SK-N-SH (cell line): ENCODE measurements at regions not wholly inside any gene's neighbourhood (a gene's known extent, or its start where the extent isn't known, plus 50 kb on each side); places are given as distances from the start of the nearest gene placed in this dataset.

Experiments
- CTCF ChIP-seq: fragments of 200-600 bp; sonication (generic); IDR thresholded peaks from 2 replicates; pipeline ENCODE4 v1.6.1; 2017; ENCODE audit warnings: antibody characterized with exemption, mild to moderate bottlenecking, moderate library complexity
- EP300 ChIP-seq, 2 experiments: IDR thresholded peaks; 2 replicates each; pipeline versions ENCODE4 v1.4.0 to v1.6.1; 2012; ENCODE audit warnings: borderline replicate concordance in 1 of 2, low read depth in 1 of 2, low read length in 1 of 2
- POLR2AphosphoS5 ChIP-seq: IDR thresholded peaks from 2 replicates; pipeline ENCODE4 v1.6.1; 2012; ENCODE audit warnings: low read depth, low read length
- SMC3 ChIP-seq: IDR thresholded peaks from 2 replicates; pipeline ENCODE4 v1.6.1; 2012; ENCODE audit warnings: low read depth, low read length, improper control_type of control experiment

- TF ChIP-seq CTCF, result no peak
- no peak for TF ChIP-seq POLR2AphosphoS5
- no peak for TF ChIP-seq EP300 (IDR thresholded peaks at IDR 0.05; ENCODE audit: borderline replicate concordance in 1 of 2, low read depth in 1 of 2, low read length in 1 of 2)
- TF ChIP-seq SMC3, result no peak
Measured at GRCh38 chr5:152144030-152144429, 219.4 kb upstream of the GLRA1 start.
